H1 (cell line): ENCODE measurements at regions not wholly inside any gene's neighbourhood (a gene's known extent, or its start where the extent isn't known, plus 50 kb on each side); places are given as distances from the start of the nearest gene placed in this dataset.

Experiments used
- SIRT6 ChIP-seq: IDR thresholded peaks from one replicate; pipeline ENCODE4 v1.7.1; 2012; ENCODE audit warnings: low read length, inconsistent platforms

- no peak for TF ChIP-seq SIRT6
Observed at GRCh38 chr9:85163825-85164224, 494.3 kb downstream of the NTRK2 start (continued).
